Upper lobe of left lung (tissue), 6 donors: ENCODE measurements at regions not wholly inside any gene's neighbourhood (a gene's known extent, or its start where the extent isn't known, plus 50 kb on each side); places are given as distances from the start of the nearest gene placed in this dataset.

Experiments used
- ATAC-seq, 2 donors: fragments of 200-7000 bp; cut with Tn5 transposase; one replicate each; pipeline ENCODE4 v1.9.1; 2022; ENCODE audit warnings: mild to moderate bottlenecking in 2 of 2, moderate library complexity in 2 of 2; ENCODE audit not compliant: low FRiP score in 2 of 2
- DNase-seq, 2 donors: peaks; one replicate each; pipeline ENCODE4 v3.0.0-alpha.2; 2019 to 2020
- H3K27ac ChIP-seq, 4 donors: fragments of 200-600 bp; sonication (generic); one replicate each; pipeline ENCODE4 v1.5.1; 2016 to 2019
- H3K27me3 ChIP-seq, 4 donors: fragments of 200-600 bp; sonication (generic); one replicate each; pipeline ENCODE4 v1.5.1; 2017 to 2019
- H3K36me3 ChIP-seq, 4 donors: fragments of 200-600 bp; sonication (generic); one replicate each; pipeline ENCODE4 v1.5.1; 2016 to 2019
- H3K4me1 ChIP-seq, 4 donors: fragments of 200-600 bp; sonication (generic); one replicate each; pipeline ENCODE4 v1.5.1; 2018 to 2019
- H3K4me3 ChIP-seq, 4 donors: fragments of 200-600 bp; sonication (generic); one replicate each; pipeline ENCODE4 v1.5.1; 2017 to 2019; ENCODE audit warnings: mild to moderate bottlenecking in 2 of 4, moderate library complexity in 1 of 4
- H3K9me3 ChIP-seq, 4 donors: fragments of 200-600 bp; sonication (generic); one replicate each; pipeline ENCODE4 v1.5.1; 2018 to 2019
- EP300 ChIP-seq, 4 donors: sonication (generic); formaldehyde crosslinking; IDR thresholded peaks; one replicate each; pipeline ENCODE4 v1.5.1; 2017; ENCODE audit warnings: antibody characterized with exemption in 4 of 4, control low read depth in 2 of 4
- POLR2A ChIP-seq, 4 donors: fragments of 450-650 bp; IDR thresholded peaks; one replicate each; pipeline ENCODE4 v1.5.1; 2016 to 2017; ENCODE audit warnings: antibody characterized with exemption in 4 of 4, mild to moderate bottlenecking in 2 of 4
- POLR2AphosphoS5 ChIP-seq, 2 donors: sonication (generic); formaldehyde crosslinking; IDR thresholded peaks; one replicate each; pipeline ENCODE4 v1.5.1; 2017; ENCODE audit warnings: antibody characterized with exemption in 2 of 2
- WGBS, 2 donors: methylation state at CpG; one replicate each; pipeline ENCODE4 v1.1.5; 2017 to 2018; 5-methylcytosine and 5-hydroxymethylcytosine counted together
- TF ChIP-seq, protein P1 (sequence below), 6 experiments: fragments of 450-650 bp in 4 of 6; fragments of 200-600 bp in 2 of 6; sonication (generic) in 2 of 6; IDR thresholded peaks; one replicate each; pipeline ENCODE4 v1.5.1; 2016 to 2019; ENCODE audit warnings: antibody characterized with exemption in 6 of 6
- donor health status: DM: no; HTN: no; CAD: no; lungs with moderate emphysema.
- donor health status: DM: no; HTN: yes; CAD: no; lungs with severe emphysema.

DNA sequence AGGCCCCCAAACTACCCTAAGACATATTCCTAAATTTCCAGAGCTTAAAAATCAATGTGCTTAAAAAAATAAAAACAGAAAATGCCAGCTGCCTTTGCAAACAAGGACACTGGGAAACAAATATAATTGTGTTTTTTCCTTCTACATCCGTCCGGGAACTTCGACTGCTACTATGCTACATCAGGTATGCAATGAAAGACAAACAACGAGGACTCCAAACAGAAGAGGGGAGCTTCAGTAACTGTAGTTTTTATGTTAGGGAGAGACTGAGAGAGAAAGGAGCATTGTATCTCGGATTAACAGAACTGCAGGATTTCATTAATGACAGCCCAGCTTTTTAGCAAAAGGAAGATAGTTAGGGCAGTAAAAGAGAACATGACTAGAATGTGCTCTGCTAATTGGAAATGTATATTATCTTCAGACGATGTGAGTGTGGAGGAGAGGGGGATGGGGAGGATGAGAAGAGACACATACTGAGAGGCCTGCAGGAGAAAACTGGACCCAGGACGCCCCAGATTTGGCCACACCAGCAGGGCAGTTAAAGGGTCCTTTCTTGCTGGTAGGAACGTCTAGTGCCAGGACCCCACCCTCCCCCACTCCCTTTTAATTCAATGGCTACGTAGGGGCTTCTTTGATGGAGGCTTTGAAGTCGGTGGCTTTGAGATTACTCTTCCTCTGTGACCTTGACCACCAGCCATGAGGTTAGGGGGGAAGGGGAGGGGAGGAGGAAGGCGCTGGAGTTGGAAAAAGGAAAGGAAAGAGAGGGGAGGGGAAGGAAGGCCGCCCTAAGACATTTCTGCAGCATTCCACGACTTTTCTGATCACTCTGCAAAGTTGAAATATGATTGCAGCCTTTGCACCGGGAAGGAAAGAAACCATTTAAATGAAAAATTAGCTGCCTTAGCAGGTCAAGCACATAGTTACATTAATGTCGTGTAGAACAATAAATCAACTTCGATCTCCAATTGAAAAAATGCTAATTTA is 187.1 kb downstream of the BLID start:
- DNase-seq = no peak

GRCh38 chr11:121927789-121928188 is 188.2 kb downstream of the BLID start:
- no peak overlapping the region for H3K4me3 ChIP-seq
- H3K4me1 ChIP-seq = peaks cover 0 to 13% (median 6%) of the 10 kb centered on the region in 4 donors
- no peak for DNase-seq
- H3K27ac ChIP-seq = no peak overlapping the region
- no peaks in the 10 kb centered on the region for H3K36me3 ChIP-seq
- no peak for ATAC-seq
- WGBS, 2 donors = 84 to 89% methylated on average over 6 of the region's 6 CpGs
- peaks cover 0 to 3% (median 0%) of the 10 kb centered on the region in 4 donors for H3K27me3 ChIP-seq
- TF ChIP-seq POLR2AphosphoS5 (IDR thresholded peaks at IDR 0.05) (no peak), EP300 (IDR thresholded peaks at IDR 0.05) (no peak), POLR2A (IDR thresholded peaks at IDR 0.05) (no peak)
- TF ChIP-seq, protein P1, sequence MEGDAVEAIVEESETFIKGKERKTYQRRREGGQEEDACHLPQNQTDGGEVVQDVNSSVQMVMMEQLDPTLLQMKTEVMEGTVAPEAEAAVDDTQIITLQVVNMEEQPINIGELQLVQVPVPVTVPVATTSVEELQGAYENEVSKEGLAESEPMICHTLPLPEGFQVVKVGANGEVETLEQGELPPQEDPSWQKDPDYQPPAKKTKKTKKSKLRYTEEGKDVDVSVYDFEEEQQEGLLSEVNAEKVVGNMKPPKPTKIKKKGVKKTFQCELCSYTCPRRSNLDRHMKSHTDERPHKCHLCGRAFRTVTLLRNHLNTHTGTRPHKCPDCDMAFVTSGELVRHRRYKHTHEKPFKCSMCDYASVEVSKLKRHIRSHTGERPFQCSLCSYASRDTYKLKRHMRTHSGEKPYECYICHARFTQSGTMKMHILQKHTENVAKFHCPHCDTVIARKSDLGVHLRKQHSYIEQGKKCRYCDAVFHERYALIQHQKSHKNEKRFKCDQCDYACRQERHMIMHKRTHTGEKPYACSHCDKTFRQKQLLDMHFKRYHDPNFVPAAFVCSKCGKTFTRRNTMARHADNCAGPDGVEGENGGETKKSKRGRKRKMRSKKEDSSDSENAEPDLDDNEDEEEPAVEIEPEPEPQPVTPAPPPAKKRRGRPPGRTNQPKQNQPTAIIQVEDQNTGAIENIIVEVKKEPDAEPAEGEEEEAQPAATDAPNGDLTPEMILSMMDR (IDR thresholded peaks at IDR 0.05) = no peak
- H3K9me3 ChIP-seq = no peaks in the 10 kb centered on the region

More for the DNA sequence above, 187.1 kb downstream of the BLID start:
- TF ChIP-seq POLR2A (IDR thresholded peaks at IDR 0.05) (no peak), EP300 (IDR thresholded peaks at IDR 0.05) (no peak), POLR2AphosphoS5 (IDR thresholded peaks at IDR 0.05) (no peak)
- TF ChIP-seq, protein P1 (IDR thresholded peaks at IDR 0.05) = no peak
- no peaks in the 10 kb centered on the region for H3K36me3 ChIP-seq
- H3K27me3 ChIP-seq = peaks cover 0 to 3% (median 0%) of the 10 kb centered on the region in 4 donors
- peak overlapping the region in 2 of 4 donors; percentile 25 to 29 for H3K4me3 ChIP-seq
- no peak for ATAC-seq
- no peaks in the 10 kb centered on the region for H3K9me3 ChIP-seq
- no peak overlapping the region for H3K27ac ChIP-seq
- peaks cover 0 to 13% (median 6%) of the 10 kb centered on the region in 4 donors for H3K4me1 ChIP-seq
- 38 to 41% methylated on average over 16 of the region's 16 CpGs for WGBS, 2 donors

- H3K9me3 ChIP-seq = no peaks in the 10 kb centered on the region
- ATAC-seq (no peak), DNase-seq (no peak)
- TF ChIP-seq EP300 (IDR thresholded peaks at IDR 0.05) = no peak
- TF ChIP-seq POLR2A (IDR thresholded peaks at IDR 0.05) = no peak
- no peak for TF ChIP-seq POLR2AphosphoS5 (IDR thresholded peaks at IDR 0.05)
- TF ChIP-seq, protein P1 (IDR thresholded peaks at IDR 0.05) = no peak
- H3K36me3 ChIP-seq = no peaks in the 10 kb centered on the region
- H3K4me1 ChIP-seq = peaks cover 0 to 13% (median 6%) of the 10 kb centered on the region in 4 donors
- H3K27me3 ChIP-seq = peaks cover 0 to 3% (median 0%) of the 10 kb centered on the region in 4 donors
- 90 to 98% methylated on average over 8 of the region's 8 CpGs for WGBS, 2 donors
- H3K4me3 ChIP-seq = no peak overlapping the region
- no peak overlapping the region for H3K27ac ChIP-seq
Observed at GRCh38 chr11:121927097-121927785, 188.8 kb downstream of the BLID start.

GRCh38 chr11:121924191-121924590 is 191.8 kb downstream of the BLID start:
- 95% methylated on average over 6 of the region's 6 CpGs for WGBS, 2 donors

More at GRCh38 chr11:121924191-121924590, 191.8 kb downstream of the BLID start:
- no peak for ATAC-seq
- TF ChIP-seq, protein P1 (IDR thresholded peaks at IDR 0.05) = no peak
- TF ChIP-seq POLR2A (IDR thresholded peaks at IDR 0.05) = no peak
- no peak for TF ChIP-seq POLR2AphosphoS5 (IDR thresholded peaks at IDR 0.05)
- no peak for TF ChIP-seq EP300 (IDR thresholded peaks at IDR 0.05)
- no peak for DNase-seq
- Histone ChIP-seq H3K4me1 (peaks cover 0 to 3% (median 0%) of the 10 kb centered on the region in 4 donors), H3K27ac (no peak overlapping the region), H3K36me3 (no peaks in the 10 kb centered on the region), H3K27me3 (peaks cover 0 to 3% (median 0%) of the 10 kb centered on the region in 4 donors), H3K9me3 (no peaks in the 10 kb centered on the region), H3K4me3 (no peak overlapping the region)
